Rectal smooth muscle tissue (tissue), 1 donor: ENCODE measurements at regions not wholly inside any gene's neighbourhood (a gene's known extent, or its start where the extent isn't known, plus 50 kb on each side); places are given as distances from the start of the nearest gene placed in this dataset.

Source experiments
- H3K27ac ChIP-seq: one replicate; pipeline ENCODE4 v1.7.0; 2013; ENCODE audit warnings: low read depth, low read length, inconsistent platforms
- H3K27me3 ChIP-seq: one replicate; pipeline ENCODE4 v1.7.0; 2013; ENCODE audit warnings: low read length; ENCODE audit not compliant: control insufficient read depth, insufficient read depth
- H3K36me3 ChIP-seq: one replicate; pipeline ENCODE4 v1.7.0; 2013; ENCODE audit warnings: low read length; ENCODE audit not compliant: control insufficient read depth, insufficient read depth
- H3K4me1 ChIP-seq: one replicate; pipeline ENCODE4 v1.7.0; 2013; ENCODE audit warnings: low read length; ENCODE audit not compliant: control insufficient read depth, insufficient read depth
- H3K4me3 ChIP-seq: one replicate; pipeline ENCODE4 v1.7.0; 2013; ENCODE audit warnings: low read length
- H3K9ac ChIP-seq: one replicate; pipeline ENCODE4 v1.7.0; 2013; ENCODE audit warnings: low read length

GRCh38 chr2:111692311-111692710 is 191.7 kb downstream of the ANAPC1 start:
- Histone ChIP-seq H3K4me3 (no peak overlapping the region), H3K4me1 (peaks cover 2% of the 10 kb centered on the region), H3K27me3 (no peaks in the 10 kb centered on the region), H3K36me3 (no peaks in the 10 kb centered on the region), H3K27ac (no peak overlapping the region), H3K9ac (no peak overlapping the region)

GRCh38 chr2:111694700-111695101 is 189.3 kb downstream of the ANAPC1 start:
- H3K27me3 ChIP-seq, result no peaks in the 10 kb centered on the region
- no peak overlapping the region for H3K9ac ChIP-seq
- H3K27ac ChIP-seq, result no peak overlapping the region
- H3K4me3 ChIP-seq, result no peak overlapping the region
- no peaks in the 10 kb centered on the region for H3K36me3 ChIP-seq
- peaks cover 2% of the 10 kb centered on the region for H3K4me1 ChIP-seq

- H3K27me3 ChIP-seq, result no peaks in the 10 kb centered on the region
- no peak overlapping the region for H3K4me3 ChIP-seq
- no peak overlapping the region for H3K27ac ChIP-seq
These were observed 188.5 kb downstream of the ANAPC1 start for GRCh38 chr2:111695441-111696007.

GRCh38 chr2:111696226-111696625 is 187.8 kb downstream of the ANAPC1 start:
- Histone ChIP-seq H3K27ac (no peak overlapping the region), H3K4me3 (no peak overlapping the region), H3K27me3 (no peaks in the 10 kb centered on the region), H3K4me1 (peaks cover 2% of the 10 kb centered on the region), H3K36me3 (no peaks in the 10 kb centered on the region), H3K9ac (no peak overlapping the region)

More at GRCh38 chr2:111695441-111696007, 188.5 kb downstream of the ANAPC1 start:
- H3K4me1 ChIP-seq, result peaks cover 2% of the 10 kb centered on the region
- H3K36me3 ChIP-seq, result no peaks in the 10 kb centered on the region
- H3K9ac ChIP-seq, result no peak overlapping the region

- H3K4me1 ChIP-seq, result no peaks in the 10 kb centered on the region
- H3K36me3 ChIP-seq, result no peaks in the 10 kb centered on the region
- H3K9ac ChIP-seq, result no peak overlapping the region
- H3K4me3 ChIP-seq, result no peak overlapping the region
- no peaks in the 10 kb centered on the region for H3K27me3 ChIP-seq
- no peak overlapping the region for H3K27ac ChIP-seq
These were observed 186.4 kb downstream of the ANAPC1 start for GRCh38 chr2:111697560-111697959.

- Histone ChIP-seq H3K4me1 (no peaks in the 10 kb centered on the region), H3K36me3 (no peaks in the 10 kb centered on the region), H3K27me3 (no peaks in the 10 kb centered on the region), H3K4me3 (no peak overlapping the region), H3K9ac (no peak overlapping the region), H3K27ac (no peak overlapping the region)
These were observed 185.9 kb downstream of the ANAPC1 start for GRCh38 chr2:111698089-111698488.

GRCh38 chr2:111698743-111699554 is 185.0 kb downstream of the ANAPC1 start:
- Histone ChIP-seq H3K9ac (no peak overlapping the region), H3K4me3 (peak overlapping the region; percentile 31), H3K4me1 (no peaks in the 10 kb centered on the region), H3K27me3 (no peaks in the 10 kb centered on the region), H3K27ac (no peak overlapping the region), H3K36me3 (no peaks in the 10 kb centered on the region)

GRCh38 chr2:111701266-111701665 is 182.7 kb downstream of the ANAPC1 start:
- Histone ChIP-seq H3K27me3 (no peaks in the 10 kb centered on the region), H3K9ac (no peak overlapping the region), H3K36me3 (no peaks in the 10 kb centered on the region), H3K4me3 (no peak overlapping the region), H3K4me1 (no peaks in the 10 kb centered on the region), H3K27ac (no peak overlapping the region)

GRCh38 chr2:111701798-111702118 is 182.2 kb downstream of the ANAPC1 start:
- no peaks in the 10 kb centered on the region for H3K36me3 ChIP-seq
- no peaks in the 10 kb centered on the region for H3K27me3 ChIP-seq
- H3K4me1 ChIP-seq, result no peaks in the 10 kb centered on the region
- H3K9ac ChIP-seq, result no peak overlapping the region
- H3K27ac ChIP-seq, result no peak overlapping the region
- no peak overlapping the region for H3K4me3 ChIP-seq

GRCh38 chr2:111702119-111702803 is 181.7 kb downstream of the ANAPC1 start:
- Histone ChIP-seq H3K27me3 (no peaks in the 10 kb centered on the region), H3K9ac (no peak overlapping the region), H3K4me1 (no peaks in the 10 kb centered on the region), H3K4me3 (no peak overlapping the region), H3K36me3 (no peaks in the 10 kb centered on the region), H3K27ac (no peak overlapping the region)

- Histone ChIP-seq H3K4me1 (no peaks in the 10 kb centered on the region), H3K36me3 (no peaks in the 10 kb centered on the region), H3K27ac (no peak overlapping the region), H3K27me3 (no peaks in the 10 kb centered on the region), H3K9ac (no peak overlapping the region), H3K4me3 (no peak overlapping the region)
These were observed 181.2 kb downstream of the ANAPC1 start for GRCh38 chr2:111702804-111703196.

GRCh38 chr2:111703759-111704158 is 180.2 kb downstream of the ANAPC1 start:
- H3K9ac ChIP-seq, result no peak overlapping the region

More at GRCh38 chr2:111703759-111704158, 180.2 kb downstream of the ANAPC1 start:
- Histone ChIP-seq H3K4me1 (no peaks in the 10 kb centered on the region), H3K27ac (no peak overlapping the region), H3K27me3 (no peaks in the 10 kb centered on the region), H3K36me3 (no peaks in the 10 kb centered on the region), H3K4me3 (no peak overlapping the region)
